Astrocyte (in vitro differentiated cells and primary cell): ENCODE measurements at regions not wholly inside any gene's neighbourhood (a gene's known extent, or its start where the extent isn't known, plus 50 kb on each side); places are given as distances from the start of the nearest gene placed in this dataset.

Experiments
- EZH2 ChIP-seq: IDR thresholded peaks from 2 replicates; pipeline ENCODE4 v1.6.1; 2012; ENCODE audit warnings: mild to moderate bottlenecking, low read length, inconsistent platforms; ENCODE audit not compliant: insufficient read depth
- TF ChIP-seq, protein P1 (sequence below): IDR thresholded peaks from 2 replicates; pipeline ENCODE4 v1.5.1; 2011; ENCODE audit warnings: low read depth, mild to moderate bottlenecking, inconsistent platforms, low read length, moderate library complexity; ENCODE audit not compliant: insufficient read depth

DNA sequence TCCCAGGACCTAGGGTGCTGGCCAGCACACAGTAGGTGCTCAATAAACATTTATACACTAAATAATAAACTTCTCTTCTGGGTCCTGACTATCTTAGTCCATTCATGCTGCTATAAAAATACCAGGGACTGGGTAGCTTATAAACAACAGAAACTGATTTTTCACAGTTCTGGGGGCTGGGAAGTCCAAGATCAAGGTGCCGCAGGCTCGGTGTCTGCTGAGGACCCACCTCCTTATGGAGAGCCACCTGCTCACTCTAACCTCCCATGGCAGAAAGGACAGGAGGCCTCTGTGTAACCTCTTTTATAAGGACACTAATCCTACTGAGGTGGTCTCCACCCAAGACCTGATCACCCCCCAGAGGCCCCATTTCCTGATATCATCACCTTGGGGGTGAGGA lies 114.4 kb upstream of the IQSEC1 start:
- TF ChIP-seq, protein P1, sequence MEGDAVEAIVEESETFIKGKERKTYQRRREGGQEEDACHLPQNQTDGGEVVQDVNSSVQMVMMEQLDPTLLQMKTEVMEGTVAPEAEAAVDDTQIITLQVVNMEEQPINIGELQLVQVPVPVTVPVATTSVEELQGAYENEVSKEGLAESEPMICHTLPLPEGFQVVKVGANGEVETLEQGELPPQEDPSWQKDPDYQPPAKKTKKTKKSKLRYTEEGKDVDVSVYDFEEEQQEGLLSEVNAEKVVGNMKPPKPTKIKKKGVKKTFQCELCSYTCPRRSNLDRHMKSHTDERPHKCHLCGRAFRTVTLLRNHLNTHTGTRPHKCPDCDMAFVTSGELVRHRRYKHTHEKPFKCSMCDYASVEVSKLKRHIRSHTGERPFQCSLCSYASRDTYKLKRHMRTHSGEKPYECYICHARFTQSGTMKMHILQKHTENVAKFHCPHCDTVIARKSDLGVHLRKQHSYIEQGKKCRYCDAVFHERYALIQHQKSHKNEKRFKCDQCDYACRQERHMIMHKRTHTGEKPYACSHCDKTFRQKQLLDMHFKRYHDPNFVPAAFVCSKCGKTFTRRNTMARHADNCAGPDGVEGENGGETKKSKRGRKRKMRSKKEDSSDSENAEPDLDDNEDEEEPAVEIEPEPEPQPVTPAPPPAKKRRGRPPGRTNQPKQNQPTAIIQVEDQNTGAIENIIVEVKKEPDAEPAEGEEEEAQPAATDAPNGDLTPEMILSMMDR: no peak
- no peak for TF ChIP-seq EZH2
